NCI-H345 (cell line): ENCODE measurements at regions not wholly inside any gene's neighbourhood (a gene's known extent, or its start where the extent isn't known, plus 50 kb on each side); places are given as distances from the start of the nearest gene placed in this dataset.

Experiments
- DNase-seq: peaks from one replicate; lab custom pipeline; 2025; lab: John Stamatoyannopoulos, UW

DNA sequence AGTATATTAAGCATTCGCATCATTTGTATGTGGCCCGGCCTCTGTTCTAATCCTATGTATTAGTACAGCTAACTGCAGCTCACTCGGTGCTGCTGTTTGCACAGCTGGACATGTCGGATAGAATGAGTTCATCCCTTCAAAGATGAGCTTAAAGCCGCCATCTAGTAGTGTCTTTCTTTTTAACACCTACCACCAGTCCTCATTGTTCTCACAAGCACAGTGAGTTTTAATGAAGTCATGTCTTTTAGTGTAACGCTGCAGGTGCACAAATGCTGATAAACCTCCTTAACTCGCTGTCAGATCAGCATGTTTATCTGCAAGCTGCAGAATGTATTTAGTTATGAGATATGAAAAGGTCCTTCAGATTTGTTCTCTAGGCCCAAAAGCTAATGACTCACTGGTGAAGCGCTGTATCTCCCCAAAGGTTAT, 247.5 kb downstream of the MTERF1 start:
- peak; percentile 73 for DNase-seq

- DNase-seq, result peak; percentile 93
Observed at GRCh38 chr7:91634485-91635177, 245.9 kb downstream of the MTERF1 start.

DNA sequence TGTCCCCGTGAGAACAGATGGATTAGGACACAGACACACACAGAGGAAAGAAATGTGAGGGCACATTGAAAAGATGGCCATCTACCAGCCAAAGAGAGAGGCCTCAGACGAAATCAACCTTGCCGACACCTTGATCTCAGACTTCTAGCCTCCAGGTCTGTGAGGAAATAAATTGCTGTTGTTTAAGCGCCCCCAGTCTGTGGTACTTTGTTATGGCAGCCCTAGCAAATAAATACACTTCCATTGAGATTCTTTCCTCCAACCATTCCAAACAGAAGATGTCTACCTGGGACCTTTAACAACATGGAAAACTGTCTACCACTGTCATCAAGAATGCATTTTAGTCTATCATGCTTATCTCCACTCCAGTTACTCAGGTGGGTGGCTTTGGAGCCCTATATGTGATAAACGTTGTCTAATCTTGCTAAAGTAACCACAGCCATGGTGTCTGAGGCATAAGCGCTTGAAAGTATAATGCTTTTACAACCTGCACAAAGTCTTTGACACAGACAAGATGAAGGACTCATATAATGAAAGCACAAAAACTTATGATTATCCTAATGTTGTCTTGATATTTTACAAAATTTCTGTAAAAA, 244.3 kb downstream of the MTERF1 start:
- DNase-seq, result no peak

GRCh38 chr7:91636728-91637127, 243.8 kb downstream of the MTERF1 start:
- no peak for DNase-seq

DNA sequence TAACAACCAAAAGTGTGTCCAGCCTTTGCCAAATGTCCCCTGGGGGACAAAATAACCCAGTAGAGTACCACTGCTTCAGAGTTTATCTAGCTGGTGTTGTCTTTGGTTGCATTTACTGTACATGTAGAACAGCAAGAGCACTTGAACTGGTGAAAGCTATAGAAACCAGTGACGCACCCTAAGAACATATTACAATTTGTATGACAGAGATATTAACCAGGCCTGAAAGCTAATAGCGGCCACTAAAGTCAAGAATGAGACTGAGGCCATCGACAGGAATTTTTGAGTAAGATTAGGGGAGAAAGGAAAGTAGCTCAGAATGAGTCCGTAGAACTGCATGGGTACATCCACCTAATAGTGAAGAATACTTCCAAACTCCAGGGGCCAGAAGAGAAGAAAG, 236.2 kb downstream of the MTERF1 start:
- no peak for DNase-seq

GRCh38 chr7:91645542-91645941, 235.0 kb downstream of the MTERF1 start:
- no peak for DNase-seq

DNA sequence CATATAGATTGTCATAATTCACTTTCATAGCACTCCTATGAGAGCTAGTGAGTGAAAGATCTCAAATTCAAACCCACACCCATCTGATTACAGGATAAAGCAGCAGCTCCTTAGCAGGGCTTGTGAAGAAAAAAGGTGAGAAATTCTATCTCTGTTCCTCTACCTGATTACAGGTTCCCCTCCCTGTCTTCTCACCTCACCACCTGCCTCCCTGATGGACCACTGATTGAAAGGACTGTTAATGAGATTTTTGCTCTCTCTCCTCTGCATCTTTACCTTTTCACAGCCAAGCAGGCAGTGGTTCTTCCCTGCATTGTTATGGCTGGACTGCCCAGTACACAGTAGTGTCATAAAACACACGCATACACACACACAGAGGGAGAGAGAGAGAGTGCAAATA, 228.5 kb downstream of the MTERF1 start:
- no peak for DNase-seq

DNA sequence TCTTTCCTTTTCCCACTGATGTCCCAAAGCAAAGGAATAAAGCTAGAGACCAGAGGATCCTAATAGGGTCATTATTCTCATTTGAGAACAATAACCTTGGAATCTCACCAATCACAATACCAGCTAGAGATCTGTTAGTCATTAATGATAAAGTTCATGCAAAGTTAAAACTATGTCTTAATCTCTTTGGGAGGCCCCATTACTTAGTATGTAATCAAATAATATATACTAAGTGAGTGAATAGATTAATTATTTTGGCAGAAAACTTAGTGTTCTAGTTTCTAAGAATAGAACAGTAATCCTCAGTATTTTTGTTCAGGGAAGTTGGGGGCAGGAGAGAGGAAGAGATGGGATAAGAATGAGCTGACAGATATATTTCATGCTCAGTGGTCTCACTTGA, 227.2 kb downstream of the MTERF1 start:
- DNase-seq, result no peak

DNA sequence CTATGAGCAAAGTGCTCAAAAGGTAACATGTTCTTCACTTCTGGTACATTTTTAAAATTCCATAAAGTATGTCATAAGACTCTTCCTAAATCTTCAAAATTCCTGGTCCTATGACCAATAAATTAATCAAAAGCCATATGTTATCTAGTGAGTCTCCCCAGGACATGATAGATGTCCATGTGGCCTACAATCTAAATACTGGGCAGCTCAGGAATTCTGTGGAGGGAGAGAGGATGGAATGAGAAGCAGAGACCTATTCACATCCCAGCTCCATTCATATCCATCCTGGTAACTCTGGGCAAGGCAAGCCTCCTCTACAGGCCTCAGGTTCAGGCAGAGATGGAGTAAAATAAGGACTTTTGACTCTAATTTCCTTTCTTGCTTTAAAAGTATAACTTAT, 224.8 kb downstream of the MTERF1 start:
- DNase-seq, result no peak

DNA sequence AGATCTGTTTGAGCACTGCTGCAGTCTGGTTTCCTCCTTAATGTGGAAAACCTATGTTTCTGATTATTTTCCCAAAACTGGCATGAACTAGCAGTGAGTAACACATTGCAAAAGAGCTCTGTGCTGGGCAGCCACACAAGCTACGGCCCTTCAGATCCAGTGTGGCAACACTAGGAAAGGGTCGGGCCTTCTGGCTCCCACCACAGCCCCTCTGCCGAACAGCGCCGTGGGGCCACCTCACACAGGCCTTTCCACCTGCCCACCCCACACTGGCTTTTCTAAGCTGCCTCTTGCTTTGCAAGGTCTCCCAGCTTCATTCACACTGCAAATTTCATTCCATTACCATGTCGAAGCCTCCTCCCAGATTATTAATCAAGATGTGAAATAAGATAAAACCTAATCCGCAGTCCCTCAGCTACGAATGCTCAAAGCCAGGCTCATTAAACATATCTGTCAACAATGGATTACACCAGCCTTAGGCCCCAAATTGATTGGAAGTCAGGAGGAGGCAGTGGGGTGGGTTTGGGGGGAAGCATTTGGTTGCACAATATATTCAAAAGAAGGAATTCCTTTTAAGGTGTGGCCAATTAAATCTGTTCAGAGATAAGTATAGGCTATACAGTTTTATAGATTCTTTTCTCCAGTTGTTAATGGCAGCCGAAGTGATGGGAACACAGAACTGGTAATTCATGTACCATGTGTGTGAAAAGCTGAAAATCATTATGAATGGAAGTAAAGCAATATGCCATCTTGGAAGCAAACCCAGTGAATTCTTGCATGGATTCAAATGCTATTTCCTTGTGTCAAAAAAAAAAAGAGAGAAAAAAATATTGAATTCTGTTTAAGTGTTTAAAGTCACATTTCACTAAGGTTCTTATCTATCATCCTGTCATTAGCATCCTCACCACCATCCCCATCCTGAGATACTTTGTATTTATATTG, 223.7 kb downstream of the MTERF1 start:
- DNase-seq, result no peak

- no peak for DNase-seq
Observed at GRCh38 chr7:91657483-91658071, 222.9 kb downstream of the MTERF1 start.

GRCh38 chr7:91659096-91659495, 221.4 kb downstream of the MTERF1 start:
- DNase-seq, result no peak

- no peak for DNase-seq
Observed at GRCh38 chr7:91660734-91661356, 219.7 kb downstream of the MTERF1 start.

- no peak for DNase-seq
Observed at GRCh38 chr7:91661727-91662126, 218.8 kb downstream of the MTERF1 start.

DNA sequence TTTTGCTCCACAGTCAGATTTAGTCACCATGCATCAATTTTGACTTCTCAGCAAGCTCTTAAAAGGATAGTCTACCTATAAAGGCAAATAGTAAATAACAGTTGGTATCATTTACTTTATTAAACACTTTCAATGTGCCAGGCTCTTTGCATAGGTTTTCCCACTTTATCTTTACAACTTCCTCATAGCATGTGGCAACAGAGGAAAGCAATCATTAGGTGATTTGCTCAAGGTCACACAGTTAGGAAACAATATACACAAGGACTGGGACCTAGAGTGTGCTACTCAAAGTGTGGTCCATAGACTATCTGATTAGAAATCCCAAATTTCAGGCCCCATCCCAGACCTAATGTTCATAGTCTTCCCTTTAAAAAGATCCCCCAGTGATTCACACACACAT, 212.3 kb downstream of the MTERF1 start:
- no peak for DNase-seq

GRCh38 chr7:91671245-91671644, 209.3 kb downstream of the MTERF1 start:
- no peak for DNase-seq

DNA sequence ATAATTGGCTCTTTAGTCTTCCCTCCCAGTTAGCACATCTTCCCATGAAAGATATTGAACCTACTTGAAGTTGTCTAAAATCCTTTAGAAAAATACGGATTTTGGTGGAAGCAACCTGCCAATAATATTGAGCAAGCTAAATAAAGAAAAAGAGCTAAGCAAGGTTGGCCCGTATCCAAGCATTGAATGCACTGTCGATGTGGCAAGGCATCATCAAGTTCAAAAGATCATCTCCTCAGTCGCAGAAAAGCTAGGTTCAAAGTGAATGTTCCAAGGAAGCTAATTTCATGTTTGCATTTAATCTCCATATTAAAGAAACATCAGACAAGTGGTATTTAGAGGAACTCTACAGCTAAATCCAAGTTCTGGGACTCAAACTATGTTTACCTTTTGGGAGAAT, 206.0 kb downstream of the MTERF1 start:
- no peak for DNase-seq

DNA sequence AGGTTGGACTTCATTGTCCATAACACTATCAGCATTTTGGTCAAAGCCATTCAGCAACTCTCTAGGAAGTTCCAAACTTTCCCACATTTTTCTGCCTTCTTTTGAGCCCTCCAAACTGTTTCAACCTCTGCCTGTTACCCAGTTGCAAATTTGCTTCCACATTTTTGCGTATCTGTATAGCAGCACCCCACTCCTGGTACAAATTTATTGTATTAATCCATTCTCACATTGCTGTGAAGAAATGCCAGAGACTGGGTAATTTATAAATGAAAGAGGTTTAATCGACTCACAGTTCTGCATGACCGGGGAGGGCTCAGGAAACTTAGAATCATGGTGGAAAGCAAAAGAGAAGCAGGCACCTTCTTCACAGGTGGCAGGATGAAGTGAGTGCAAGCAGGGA, 198.8 kb downstream of the MTERF1 start:
- DNase-seq, result no peak

GRCh38 chr7:91683823-91684222, 196.7 kb downstream of the MTERF1 start:
- DNase-seq, result no peak

DNA sequence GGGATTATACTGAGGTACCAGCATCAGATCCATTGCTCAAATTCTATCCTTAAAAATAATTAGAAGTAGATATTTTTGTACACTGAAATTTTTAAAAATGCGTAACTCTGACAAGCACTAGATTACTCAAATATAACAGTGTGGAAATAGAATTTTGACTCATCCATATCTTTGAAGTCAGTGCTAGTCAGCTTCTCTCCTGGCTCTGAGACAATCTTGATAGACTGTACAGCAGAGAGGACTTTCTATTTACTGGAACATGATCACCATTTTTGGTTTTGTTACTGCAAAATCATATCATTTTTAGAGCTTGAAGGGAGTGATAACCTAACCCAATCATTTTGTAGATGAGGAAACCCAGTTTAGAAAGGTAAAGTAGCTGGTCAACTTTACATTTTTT, 195.0 kb downstream of the MTERF1 start:
- no peak for DNase-seq

GRCh38 chr7:91690541-91691070, 189.9 kb downstream of the MTERF1 start:
- no peak for DNase-seq

- no peak for DNase-seq
Observed at GRCh38 chr7:91691865-91692264, 188.6 kb downstream of the MTERF1 start.
